ENCODE measurements at regions not wholly inside any gene's neighbourhood (a gene's known extent, or its start where the extent isn't known, plus 50 kb on each side); places are given as distances from the start of the nearest gene placed in this dataset.
"Not testable (repeated sequence)": the region's sequence is repeated elsewhere in the genome, so short reads cannot be mapped to it uniquely, and the experiment has no call there.

DNA sequence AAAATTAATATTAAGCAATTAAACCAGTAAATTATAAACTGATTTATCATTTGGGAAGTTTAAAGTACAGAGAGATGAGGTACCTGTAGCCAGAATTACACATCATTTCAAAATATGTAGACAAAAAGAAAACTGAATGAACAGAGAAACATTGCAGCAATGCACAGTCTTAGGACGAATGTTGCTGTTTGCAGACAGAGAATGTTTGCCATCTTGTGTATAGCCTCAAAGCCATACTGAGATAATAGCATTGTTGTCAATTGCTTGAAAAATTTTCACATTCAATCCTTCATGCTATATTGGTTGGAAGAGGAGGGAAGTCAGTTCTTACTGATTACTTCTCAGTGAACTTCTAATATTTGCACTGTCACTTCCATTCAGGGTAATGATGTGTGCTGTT, 326.2 kb downstream of the PRR16 start:
- no peaks in the 10 kb centered on the region for H3K36me3 ChIP-seq
- DNase-seq (ENCODE audit: low read depth in 1 of 2, low spot score in 2 of 2): peak in 1 of 2 experiments; percentile 33
- H3K4me1 ChIP-seq (replicated peaks): peaks cover 8% of the 10 kb centered on the region
- H3K27me3 ChIP-seq (replicated peaks): no peaks in the 10 kb centered on the region
- no peaks in the 10 kb centered on the region for H3K9me3 ChIP-seq (replicated peaks)
- no peak overlapping the region for H3K4me3 ChIP-seq
- no peak overlapping the region for H3K27ac ChIP-seq

GRCh38 chr5:120792477-120792876, 328.4 kb downstream of the PRR16 start:
- H3K4me3 ChIP-seq: no peak overlapping the region
- H3K27me3 ChIP-seq (replicated peaks): no peaks in the 10 kb centered on the region
- no peak overlapping the region for H3K27ac ChIP-seq
- H3K9me3 ChIP-seq (replicated peaks): no peaks in the 10 kb centered on the region
- no peak for DNase-seq (ENCODE audit: low read depth in 1 of 2, low spot score in 2 of 2)
- H3K4me1 ChIP-seq (replicated peaks): peaks cover 8% of the 10 kb centered on the region
- H3K36me3 ChIP-seq: no peaks in the 10 kb centered on the region

DNA sequence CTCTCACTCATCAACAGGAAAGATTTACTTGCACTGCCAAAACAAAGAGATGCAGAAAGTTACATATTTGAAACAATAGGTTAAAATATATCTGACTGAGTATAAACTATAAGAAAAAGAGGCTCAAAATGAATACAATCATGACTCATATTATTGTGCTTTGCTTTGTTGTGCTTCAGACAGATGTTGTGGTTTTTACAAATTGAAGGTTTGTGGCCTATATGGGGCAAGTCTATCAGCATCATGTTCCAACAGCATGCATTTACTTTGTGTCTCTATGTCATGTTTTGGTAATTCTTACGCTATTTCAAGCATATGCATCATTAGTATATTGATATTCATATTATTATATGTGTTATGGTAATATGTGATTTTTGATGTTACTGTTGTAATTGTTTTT, 330.0 kb downstream of the PRR16 start:
- Histone ChIP-seq H3K9me3 (replicated peaks) (no peaks in the 10 kb centered on the region), H3K4me3 (no peak overlapping the region)
- no peak for DNase-seq (ENCODE audit: low read depth in 1 of 2, low spot score in 2 of 2)

GRCh38 chr5:120803282-120803681, 339.2 kb downstream of the PRR16 start:
- H3K27ac ChIP-seq: no peak overlapping the region
- no peak overlapping the region for H3K4me3 ChIP-seq
- H3K27me3 ChIP-seq (replicated peaks): no peaks in the 10 kb centered on the region
- H3K4me1 ChIP-seq (replicated peaks): peaks cover 8% of the 10 kb centered on the region
- no peaks in the 10 kb centered on the region for H3K9me3 ChIP-seq (replicated peaks)
- peak in 1 of 2 experiments; percentile 47 for DNase-seq (ENCODE audit: low read depth in 1 of 2, low spot score in 2 of 2)
- H3K36me3 ChIP-seq: no peaks in the 10 kb centered on the region

More for the DNA sequence above, 330.0 kb downstream of the PRR16 start:
- peaks cover 8% of the 10 kb centered on the region for H3K4me1 ChIP-seq (replicated peaks)
- H3K27me3 ChIP-seq (replicated peaks): no peaks in the 10 kb centered on the region
- H3K36me3 ChIP-seq: no peaks in the 10 kb centered on the region
- no peak overlapping the region for H3K27ac ChIP-seq

DNA sequence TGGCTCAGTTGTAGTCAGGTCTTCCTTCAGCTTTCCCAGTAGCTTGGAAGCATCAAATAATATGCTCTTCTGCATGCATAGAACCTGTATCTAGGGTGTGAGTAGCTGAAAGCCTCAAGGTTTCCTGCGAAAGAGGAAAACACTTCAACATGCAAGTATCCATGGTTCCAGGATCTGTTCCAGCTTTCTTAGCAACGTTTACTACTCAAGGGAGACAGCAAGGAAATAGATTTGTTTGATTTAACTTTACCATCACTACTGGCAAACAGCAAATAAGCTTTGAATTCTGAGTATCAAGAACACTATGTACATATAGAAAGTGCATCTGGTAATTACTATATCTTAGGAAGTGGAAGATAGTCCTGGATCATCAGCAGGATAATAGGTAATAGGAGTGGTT, 341.0 kb downstream of the PRR16 start:
- Histone ChIP-seq H3K27ac (no peak overlapping the region), H3K27me3 (replicated peaks) (no peaks in the 10 kb centered on the region), H3K9me3 (replicated peaks) (no peaks in the 10 kb centered on the region), H3K36me3 (no peaks in the 10 kb centered on the region), H3K4me3 (no peak overlapping the region), H3K4me1 (replicated peaks) (peaks cover 14% of the 10 kb centered on the region)
- no peak for DNase-seq (ENCODE audit: low read depth in 1 of 2, low spot score in 2 of 2)

GRCh38 chr5:120806202-120806601, 342.1 kb downstream of the PRR16 start:
- peaks cover 14% of the 10 kb centered on the region for H3K4me1 ChIP-seq (replicated peaks)
- no peak overlapping the region for H3K27ac ChIP-seq
- H3K27me3 ChIP-seq (replicated peaks): no peaks in the 10 kb centered on the region
- no peaks in the 10 kb centered on the region for H3K36me3 ChIP-seq
- no peak for DNase-seq (ENCODE audit: low read depth in 1 of 2, low spot score in 2 of 2)
- H3K9me3 ChIP-seq (replicated peaks): no peaks in the 10 kb centered on the region
- H3K4me3 ChIP-seq: no peak overlapping the region

GRCh38 chr5:120808135-120808534, 344.0 kb downstream of the PRR16 start:
- Histone ChIP-seq H3K9me3 (replicated peaks) (no peaks in the 10 kb centered on the region), H3K27me3 (replicated peaks) (no peaks in the 10 kb centered on the region), H3K36me3 (no peaks in the 10 kb centered on the region), H3K27ac (peak overlapping the region; percentile 53), H3K4me1 (replicated peaks) (peaks cover 14% of the 10 kb centered on the region), H3K4me3 (no peak overlapping the region)
- DNase-seq (ENCODE audit: low read depth in 1 of 2, low spot score in 2 of 2): peak in 1 of 2 experiments; percentile 72

- no peaks in the 10 kb centered on the region for H3K27me3 ChIP-seq (replicated peaks)
- DNase-seq (ENCODE audit: low read depth in 1 of 2, low spot score in 2 of 2): peak in 1 of 2 experiments; percentile 41
- no peaks in the 10 kb centered on the region for H3K36me3 ChIP-seq
- H3K9me3 ChIP-seq (replicated peaks): no peaks in the 10 kb centered on the region
- H3K27ac ChIP-seq: peak overlapping the region; percentile 53
- H3K4me1 ChIP-seq (replicated peaks): peaks cover 14% of the 10 kb centered on the region
- H3K4me3 ChIP-seq: no peak overlapping the region
These were observed 344.5 kb downstream of the PRR16 start for GRCh38 chr5:120808606-120809005.

- H3K36me3 ChIP-seq: no peaks in the 10 kb centered on the region
- no peak overlapping the region for H3K27ac ChIP-seq
- no peaks in the 10 kb centered on the region for H3K9me3 ChIP-seq (replicated peaks)
These were observed 349.5 kb downstream of the PRR16 start for GRCh38 chr5:120813551-120813950.

GRCh38 chr5:120817044-120817985, 353.2 kb downstream of the PRR16 start:
- Histone ChIP-seq H3K27me3 (replicated peaks) (no peaks in the 10 kb centered on the region), H3K27ac (no peak overlapping the region), H3K36me3 (no peaks in the 10 kb centered on the region), H3K4me1 (replicated peaks) (no peaks in the 10 kb centered on the region), H3K4me3 (no peak overlapping the region), H3K9me3 (replicated peaks) (no peaks in the 10 kb centered on the region)
- no peak for DNase-seq (ENCODE audit: low read depth in 1 of 2, low spot score in 2 of 2)

More at GRCh38 chr5:120813551-120813950, 349.5 kb downstream of the PRR16 start:
- DNase-seq (ENCODE audit: low read depth in 1 of 2, low spot score in 2 of 2): no peak
- Histone ChIP-seq H3K27me3 (replicated peaks) (no peaks in the 10 kb centered on the region), H3K4me1 (replicated peaks) (peaks cover 3% of the 10 kb centered on the region), H3K4me3 (no peak overlapping the region)

DNA sequence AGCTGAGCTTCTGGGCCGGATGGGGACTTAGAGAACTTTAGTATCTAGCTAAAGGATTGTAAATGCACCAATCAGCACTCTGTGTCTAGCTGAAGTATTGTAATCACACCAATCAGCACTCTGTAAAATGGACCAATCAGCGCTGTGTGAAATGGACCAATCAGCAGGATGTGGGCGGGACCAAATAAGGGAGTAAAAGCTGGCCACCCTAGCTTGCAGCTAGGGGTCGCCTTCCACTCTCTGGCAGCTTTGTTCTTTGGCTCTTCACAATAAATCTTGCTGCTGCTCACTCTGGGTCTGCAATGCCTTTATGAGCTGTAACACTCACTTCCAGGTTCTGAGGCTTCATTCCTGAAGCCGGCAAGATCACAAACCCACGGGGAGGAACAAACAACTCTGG, 354.0 kb downstream of the PRR16 start:
- Histone ChIP-seq H3K4me3 (no peak overlapping the region), H3K27ac (no peak overlapping the region)

GRCh38 chr5:120823328-120823727, 359.2 kb downstream of the PRR16 start:
- no peak overlapping the region for H3K4me3 ChIP-seq
- H3K36me3 ChIP-seq: no peaks in the 10 kb centered on the region
- H3K4me1 ChIP-seq (replicated peaks): no peaks in the 10 kb centered on the region
- H3K27ac ChIP-seq: no peak overlapping the region
- no peaks in the 10 kb centered on the region for H3K27me3 ChIP-seq (replicated peaks)
- no peak for DNase-seq (ENCODE audit: low read depth in 1 of 2, low spot score in 2 of 2)
- no peaks in the 10 kb centered on the region for H3K9me3 ChIP-seq (replicated peaks)

More for the DNA sequence above, 354.0 kb downstream of the PRR16 start:
- Histone ChIP-seq H3K4me1 (replicated peaks) (no peaks in the 10 kb centered on the region), H3K27me3 (replicated peaks) (no peaks in the 10 kb centered on the region), H3K9me3 (replicated peaks) (no peaks in the 10 kb centered on the region), H3K36me3 (no peaks in the 10 kb centered on the region)
- no peak for DNase-seq (ENCODE audit: low read depth in 1 of 2, low spot score in 2 of 2)

DNA sequence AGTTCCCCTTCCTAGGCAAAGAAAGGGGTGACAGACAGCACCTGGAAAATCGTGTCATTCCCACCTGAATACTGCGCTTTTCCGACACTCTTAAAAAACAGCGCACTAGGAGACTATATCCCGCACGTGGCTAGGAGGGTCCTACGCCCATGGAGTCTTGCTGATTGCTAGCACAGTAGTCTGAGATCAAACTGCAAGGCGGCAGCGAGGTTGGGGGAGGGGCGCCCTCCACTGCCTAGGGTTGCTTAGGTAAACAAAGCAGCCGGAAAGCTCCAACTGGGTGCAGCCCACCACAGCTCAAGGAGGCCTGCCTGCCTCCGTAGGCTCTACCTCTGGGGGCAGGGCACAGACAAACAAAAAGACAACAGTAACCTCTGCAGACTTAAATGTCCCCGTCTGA, 367.5 kb downstream of the PRR16 start:
- H3K36me3 ChIP-seq; H3K9me3 ChIP-seq (replicated peaks); H3K27ac ChIP-seq; DNase-seq (ENCODE audit: low read depth in 1 of 2, low spot score in 2 of 2); H3K4me1 ChIP-seq (replicated peaks); H3K4me3 ChIP-seq; H3K27me3 ChIP-seq (replicated peaks): not testable (repeated sequence)

GRCh38 chr5:120841830-120842229, 377.7 kb downstream of the PRR16 start:
- H3K27ac ChIP-seq: no peak overlapping the region
- no peaks in the 10 kb centered on the region for H3K4me1 ChIP-seq (replicated peaks)
- no peaks in the 10 kb centered on the region for H3K27me3 ChIP-seq (replicated peaks)
- H3K36me3 ChIP-seq: no peaks in the 10 kb centered on the region
- no peaks in the 10 kb centered on the region for H3K9me3 ChIP-seq (replicated peaks)
- H3K4me3 ChIP-seq: no peak overlapping the region
- DNase-seq (ENCODE audit: low read depth in 1 of 2, low spot score in 2 of 2): no peak
